Neuronal stem cell (in vitro differentiated cells): ENCODE measurements at regions not wholly inside any gene's neighbourhood (a gene's known extent, or its start where the extent isn't known, plus 50 kb on each side); places are given as distances from the start of the nearest gene placed in this dataset.

Experiments
- DNase-seq: peaks from one replicate; pipeline ENCODE4 v3.0.0-alpha.2; 2013; ENCODE audit warnings: low spot score
- H2AFZ ChIP-seq: one replicate; pipeline ENCODE4 v1.6.1; 2013; ENCODE audit warnings: mild to moderate bottlenecking, low read length, inconsistent platforms
- H2AK5ac ChIP-seq: 2 replicates; pipeline ENCODE4 v1.6.1; 2013; ENCODE audit warnings: low read depth, mild to moderate bottlenecking, inconsistent platforms, low read length, moderate library complexity, mixed read lengths
- H2BK120ac ChIP-seq: 2 replicates; pipeline ENCODE4 v1.6.1; 2013; ENCODE audit warnings: low read depth, mild to moderate bottlenecking, inconsistent platforms, low read length, moderate library complexity, mixed read lengths
- H2BK12ac ChIP-seq: one replicate; pipeline ENCODE4 v1.6.1; 2013; ENCODE audit warnings: low read length, inconsistent platforms
- H2BK15ac ChIP-seq: 2 replicates; pipeline ENCODE4 v1.6.1; 2013; ENCODE audit warnings: mild to moderate bottlenecking, low read length, inconsistent platforms, mixed read lengths
- H2BK5ac ChIP-seq: one replicate; pipeline ENCODE4 v1.6.1; 2013; ENCODE audit warnings: inconsistent platforms, mild to moderate bottlenecking, low read length, moderate library complexity
- H3K14ac ChIP-seq: one replicate; pipeline ENCODE4 v1.6.1; 2013; ENCODE audit warnings: low read length, inconsistent platforms
- H3K18ac ChIP-seq: 2 replicates; pipeline ENCODE4 v1.6.1; 2013; ENCODE audit warnings: low read length, inconsistent platforms
- H3K23ac ChIP-seq: 2 replicates; pipeline ENCODE4 v1.6.1; 2013; ENCODE audit warnings: low read depth, mild to moderate bottlenecking, mixed read lengths, low read length, inconsistent platforms; ENCODE audit not compliant: poor library complexity
- H3K27ac ChIP-seq: replicated peaks from 3 replicates; pipeline ENCODE4 v1.5.1; 2013; ENCODE audit warnings: low read length, inconsistent platforms
- H3K27me3 ChIP-seq, 3 experiments: 2 replicates each; pipeline ENCODE4 v1.6.1; 2013; ENCODE audit warnings: low read length in 3 of 3, mild to moderate bottlenecking in 2 of 3, inconsistent platforms in 1 of 3, low read depth in 1 of 3, mixed read lengths in 1 of 3, moderate library complexity in 1 of 3; ENCODE audit not compliant: control insufficient read depth in 3 of 3, insufficient read depth in 3 of 3
- H3K36me3 ChIP-seq, 2 donors: replicated peaks in 1 of 2; 2 replicates each; pipeline ENCODE4 v1.6.1; 2013; ENCODE audit warnings: low read length in 2 of 2; ENCODE audit not compliant: control insufficient read depth in 2 of 2, insufficient read depth in 2 of 2
- H3K4ac ChIP-seq: 2 replicates; pipeline ENCODE4 v1.6.1; 2013; ENCODE audit warnings: inconsistent platforms, mild to moderate bottlenecking, low read length, moderate library complexity
- H3K4me1 ChIP-seq, 2 donors: 1 replicate in 1 of 2; 2 replicates in 1 of 2; pipeline ENCODE4 v1.6.1; 2013; ENCODE audit warnings: low read length in 2 of 2, low read depth in 1 of 2; ENCODE audit not compliant: control insufficient read depth in 2 of 2, insufficient read depth in 1 of 2
- H3K4me2 ChIP-seq: one replicate; pipeline ENCODE4 v1.6.1; 2013; ENCODE audit warnings: mild to moderate bottlenecking, low read length, inconsistent platforms; ENCODE audit not compliant: insufficient read depth, poor library complexity, severe bottlenecking
- H3K4me3 ChIP-seq, 2 donors: 2 replicates each; pipeline ENCODE4 v1.5.1; 2013; ENCODE audit warnings: low read length in 2 of 2, mild to moderate bottlenecking in 2 of 2, inconsistent platforms in 1 of 2, moderate library complexity in 1 of 2
- H3K79me1 ChIP-seq: one replicate; pipeline ENCODE4 v1.6.1; 2013; ENCODE audit warnings: low read depth, mild to moderate bottlenecking, inconsistent platforms, low read length, moderate library complexity
- H3K9ac ChIP-seq: one replicate; pipeline ENCODE4 v1.6.1; 2013; ENCODE audit warnings: mild to moderate bottlenecking, low read depth, low read length, inconsistent platforms; ENCODE audit not compliant: poor library complexity
- H3K9me3 ChIP-seq, 2 donors: replicated peaks in 1 of 2; 2 replicates each; pipeline versions ENCODE3 to v1.6.1; 2013; ENCODE audit warnings: low read length in 2 of 2, mild to moderate bottlenecking in 2 of 2, inconsistent platforms in 1 of 2, low read depth in 1 of 2, mixed read lengths in 1 of 2, moderate library complexity in 1 of 2; ENCODE audit not compliant: control insufficient read depth in 2 of 2, insufficient read depth in 1 of 2
- H4K8ac ChIP-seq: one replicate; pipeline ENCODE4 v1.6.1; 2013; ENCODE audit warnings: low read depth, mild to moderate bottlenecking, inconsistent platforms, low read length, moderate library complexity
- H4K91ac ChIP-seq: one replicate; pipeline ENCODE4 v1.6.1; 2013; ENCODE audit warnings: low read length, low read depth, mild to moderate bottlenecking, inconsistent platforms; ENCODE audit not compliant: poor library complexity
- WGBS, 2 donors: extraction: QIAGEN DNeasy Blood & Tissue Kit; methylation state at CpG; one replicate each; pipeline ENCODE4 v1.1.7; 2013; ENCODE audit warnings: missing lambda C conversion rate in 2 of 2, mixed read lengths in 1 of 2; ENCODE audit not compliant: insufficient read length in 2 of 2, insufficient replicate concordance in 1 of 2; ENCODE audit errors: extremely low coverage in 2 of 2; 5-methylcytosine and 5-hydroxymethylcytosine counted together

- Histone ChIP-seq H3K27ac (no peak overlapping the region), H4K8ac (no peak overlapping the region), H2AFZ (no peak overlapping the region), H3K4me3 (no peak overlapping the region), H3K79me1 (no peaks in the 10 kb centered on the region), H2AK5ac (no peak overlapping the region), H2BK120ac (no peak overlapping the region), H2BK12ac (no peak overlapping the region), H3K9me3 (peaks cover 0 to 15% of the 10 kb centered on the region in 2 donors), H3K4me2 (no peak overlapping the region), H3K36me3 (no peaks in the 10 kb centered on the region), H3K23ac (no peak overlapping the region), H3K9ac (no peak overlapping the region), H2BK5ac (no peak overlapping the region), H4K91ac (no peak overlapping the region), H3K4me1 (peaks cover 0 to 12% of the 10 kb centered on the region in 2 donors), H3K18ac (no peak overlapping the region), H2BK15ac (no peak overlapping the region), H3K27me3 (peaks cover 0 to 14% (median 0%) of the 10 kb centered on the region in 3 experiments), H3K14ac (no peak overlapping the region), H3K4ac (no peak overlapping the region)
- no CpG with 5 or more reads among the region's 3 CpGs for WGBS, 2 donors
- no peak for DNase-seq
Measured at GRCh38 chr11:45062115-45062514, 84.3 kb upstream of the PRDM11 start.

GRCh38 chr11:45062974-45063635, 83.3 kb upstream of the PRDM11 start:
- Histone ChIP-seq H3K23ac (no peak overlapping the region), H3K27ac (no peak overlapping the region), H3K14ac (no peak overlapping the region), H3K4me3 (no peak overlapping the region), H3K4me1 (peaks cover 0 to 2% of the 10 kb centered on the region in 2 donors), H2BK120ac (no peak overlapping the region), H2BK12ac (no peak overlapping the region), H4K8ac (no peak overlapping the region), H2BK15ac (no peak overlapping the region), H3K9ac (no peak overlapping the region), H3K27me3 (peaks cover 0 to 9% (median 0%) of the 10 kb centered on the region in 3 experiments), H4K91ac (no peak overlapping the region), H2AK5ac (no peak overlapping the region), H3K9me3 (peaks cover 0 to 16% of the 10 kb centered on the region in 2 donors), H2BK5ac (no peak overlapping the region), H3K4me2 (no peak overlapping the region), H3K18ac (no peak overlapping the region), H3K4ac (no peak overlapping the region), H3K79me1 (no peaks in the 10 kb centered on the region), H2AFZ (no peak overlapping the region), H3K36me3 (no peaks in the 10 kb centered on the region)
- DNase-seq: no peak
- WGBS, 2 donors: no CpG with 5 or more reads among the region's 6 CpGs

GRCh38 chr11:45063669-45064068, 82.8 kb upstream of the PRDM11 start:
- Histone ChIP-seq H2BK5ac (no peak overlapping the region), H3K18ac (no peak overlapping the region), H2BK15ac (no peak overlapping the region), H3K23ac (no peak overlapping the region), H3K36me3 (no peaks in the 10 kb centered on the region), H2BK120ac (no peak overlapping the region), H3K27ac (no peak overlapping the region), H3K4me3 (no peak overlapping the region), H2AFZ (no peak overlapping the region), H3K14ac (no peak overlapping the region), H2AK5ac (no peak overlapping the region), H3K79me1 (no peaks in the 10 kb centered on the region), H3K9ac (no peak overlapping the region), H3K27me3 (peaks cover 0 to 4% (median 0%) of the 10 kb centered on the region in 3 experiments), H3K4me2 (no peak overlapping the region), H4K91ac (no peak overlapping the region), H3K4ac (no peak overlapping the region), H2BK12ac (no peak overlapping the region), H3K9me3 (peaks cover 0 to 16% of the 10 kb centered on the region in 2 donors), H3K4me1 (peaks cover 0 to 2% of the 10 kb centered on the region in 2 donors), H4K8ac (no peak overlapping the region)
- WGBS, 2 donors: no CpG with 5 or more reads among the region's 1 CpG
- no peak for DNase-seq

- Histone ChIP-seq H3K18ac (no peak overlapping the region), H3K4me1 (peaks cover 0 to 3% of the 10 kb centered on the region in 2 donors), H3K4me2 (no peak overlapping the region), H3K9ac (no peak overlapping the region), H4K8ac (no peak overlapping the region), H2AK5ac (no peak overlapping the region), H3K9me3 (peaks cover 0 to 16% of the 10 kb centered on the region in 2 donors), H4K91ac (no peak overlapping the region), H2BK12ac (no peak overlapping the region), H2BK15ac (no peak overlapping the region), H3K79me1 (no peaks in the 10 kb centered on the region), H3K14ac (no peak overlapping the region), H3K4me3 (no peak overlapping the region), H3K27ac (no peak overlapping the region), H2AFZ (no peak overlapping the region), H3K4ac (no peak overlapping the region), H2BK120ac (no peak overlapping the region), H2BK5ac (no peak overlapping the region), H3K36me3 (no peaks in the 10 kb centered on the region), H3K23ac (no peak overlapping the region), H3K27me3 (peaks cover 0 to 20% (median 0%) of the 10 kb centered on the region in 3 experiments)
- WGBS, 2 donors: no CpG with 5 or more reads among the region's 1 CpG
- DNase-seq: no peak
Measured at GRCh38 chr11:45067966-45068365, 78.5 kb upstream of the PRDM11 start.
